PC-9 (cell line): ENCODE measurements at regions not wholly inside any gene's neighbourhood (a gene's known extent, or its start where the extent isn't known, plus 50 kb on each side); places are given as distances from the start of the nearest gene placed in this dataset.
"Not testable (repeated sequence)": the region's sequence is repeated elsewhere in the genome, so short reads cannot be mapped to it uniquely, and the experiment has no call there.

ENCODE experiments used
- BruUV-seq: library from RNA; stranded (reverse); fragments of 400-500 nt; replicated peaks from 2 replicates; lab custom pipeline; 2021; lab: Mats Ljungman, UMichigan
- CTCF ChIA-PET: fragments of 300-600 bp; sonication (Branson Sonifier 250); formaldehyde crosslinking; loops from one replicate; lab custom pipeline; 2022; ENCODE audit warnings: antibody characterized with exemption; lab: Charles Lee
- POLR2A ChIA-PET: fragments of 300-600 bp; sonication (Branson Sonifier 250); formaldehyde crosslinking; loops from one replicate; lab custom pipeline; 2022; ENCODE audit warnings: antibody characterized with exemption; ENCODE audit not compliant: unreplicated experiment; lab: Charles Lee
- DNase-seq, 2 experiments: peaks; one replicate each; pipeline versions ENCODE4 v3.0.0 to v3.0.0-alpha.2; 2015 to 2022; ENCODE audit warnings: mixed read lengths in 1 of 2
- H2AFZ ChIP-seq: fragments of 200-600 bp; sonication (generic); 2 replicates; pipeline ENCODE4 v1.8.1; 2017; ENCODE audit warnings: antibody characterized with exemption
- H3F3A ChIP-seq: fragments of 200-600 bp; sonication (generic); 2 replicates; pipeline ENCODE4 v1.8.1; 2017; ENCODE audit warnings: antibody characterized with exemption, mild to moderate bottlenecking, low read depth; ENCODE audit not compliant: insufficient read depth
- H3K27ac ChIP-seq: fragments of 200-600 bp; sonication (generic); 2 replicates; pipeline ENCODE4 v1.6.1; 2016; ENCODE audit warnings: mixed run types
- H3K27me3 ChIP-seq: fragments of 200-600 bp; sonication (generic); 2 replicates; pipeline ENCODE4 v1.6.1; 2016; ENCODE audit warnings: low read depth, mixed run types; ENCODE audit not compliant: insufficient read depth
- H3K36me3 ChIP-seq: fragments of 200-600 bp; sonication (generic); 2 replicates; pipeline ENCODE4 v1.6.1; 2016; ENCODE audit warnings: low read depth, mixed run types
- H3K4me1 ChIP-seq: fragments of 200-600 bp; sonication (generic); replicated peaks from 2 replicates; pipeline ENCODE4 v1.6.1; 2016; ENCODE audit warnings: mixed run types; ENCODE audit not compliant: insufficient read depth
- H3K4me2 ChIP-seq: fragments of 200-600 bp; sonication (generic); 2 replicates; pipeline ENCODE4 v1.6.1; 2017; ENCODE audit warnings: mixed run types
- H3K4me3 ChIP-seq: fragments of 200-600 bp; sonication (generic); 2 replicates; pipeline ENCODE4 v1.6.1; 2016; ENCODE audit warnings: mixed run types
- H3K79me2 ChIP-seq: fragments of 200-600 bp; sonication (generic); 2 replicates; pipeline ENCODE4 v1.6.1; 2017; ENCODE audit warnings: low read depth, mixed run types
- H3K9me2 ChIP-seq: fragments of 200-600 bp; sonication (generic); 2 replicates; pipeline ENCODE4 v1.8.1; 2017; ENCODE audit warnings: mild to moderate bottlenecking; ENCODE audit not compliant: insufficient read depth
- H3K9me3 ChIP-seq: fragments of 200-600 bp; sonication (generic); 2 replicates; pipeline ENCODE4 v1.8.1; 2016; ENCODE audit warnings: low read depth; ENCODE audit not compliant: insufficient read depth
- H4K20me1 ChIP-seq: fragments of 200-600 bp; sonication (generic); 2 replicates; pipeline ENCODE4 v1.8.1; 2017; ENCODE audit not compliant: insufficient read depth
- CTCF ChIP-seq: fragments of 200-600 bp; sonication (generic); conservative IDR thresholded peaks from 2 replicates; pipeline ENCODE4 v1.6.1; 2017; ENCODE audit warnings: mixed run types, antibody characterized with exemption, mild to moderate bottlenecking, moderate library complexity
- EZH2 ChIP-seq: fragments of 200-600 bp; sonication (generic); IDR thresholded peaks from 2 replicates; pipeline ENCODE4 v1.8.0; 2017; ENCODE audit warnings: antibody characterized with exemption, low read depth
- intact Hi-C: fragments of 100-400 bp; cut with micrococcal nuclease; formaldehyde crosslinking; loops from one replicate; pipeline ENCODE4 v1.10.0; 2022; ENCODE audit not compliant: unreplicated experiment

- Histone ChIP-seq H3K4me1 (no peaks in the 10 kb centered on the region), H2AFZ (no peak overlapping the region), H3K9me2 (0 out of 2 replicates have a peak, but pooled peaks cover 3% of the 10 kb centered on the region), H3K4me2 (no peak overlapping the region), H3K79me2 (no peaks in the 10 kb centered on the region), H3K4me3 (no peak overlapping the region), H3F3A (no peaks in the 10 kb centered on the region), H4K20me1 (no peaks in the 10 kb centered on the region), H3K27ac (no peak overlapping the region), H3K36me3 (no peaks in the 10 kb centered on the region), H3K27me3 (no peaks in the 10 kb centered on the region), H3K9me3 (no peaks in the 10 kb centered on the region)
- intact Hi-C loops: no loop called here
- TF ChIP-seq EZH2 (no peak), CTCF (no peak)
- POLR2A ChIA-PET: no interaction called here
- DNase-seq: no peak
- CTCF ChIA-PET: no interaction called here
- no TSS peak for BruUV-seq
Observed at GRCh38 chr11:42816471-42816870, 495.3 kb upstream of the API5 start.

GRCh38 chr11:42819126-42819525 is 492.7 kb upstream of the API5 start:
- no peaks in the 10 kb centered on the region; the same call in 1 of the 2 replicates for H3K9me3 ChIP-seq
- DNase-seq: no peak
- TF ChIP-seq EZH2 (no peak), CTCF (no peak)
- H3K9me2 ChIP-seq: 0 out of 2 replicates have a peak, but pooled peaks cover 3% of the 10 kb centered on the region
- ChIA-PET POLR2A (no interaction called here), CTCF (no interaction called here)
- H3K36me3 ChIP-seq: no peaks in the 10 kb centered on the region
- no peaks in the 10 kb centered on the region for H4K20me1 ChIP-seq
- no peak overlapping the region for H3K4me3 ChIP-seq
- H3K4me2 ChIP-seq: no peak overlapping the region
- no peaks in the 10 kb centered on the region for H3K79me2 ChIP-seq
- no peaks in the 10 kb centered on the region for H3K27me3 ChIP-seq
- H3K27ac ChIP-seq: no peak overlapping the region
- H3K4me1 ChIP-seq: no peaks in the 10 kb centered on the region
- intact Hi-C loops: no loop called here
- no peak overlapping the region for H2AFZ ChIP-seq
- no TSS peak for BruUV-seq
- H3F3A ChIP-seq: no peaks in the 10 kb centered on the region

GRCh38 chr11:42822188-42822587 is 489.6 kb upstream of the API5 start:
- H3K4me2 ChIP-seq, H3K9me2 ChIP-seq, H3K27me3 ChIP-seq, intact Hi-C loops, H2AFZ ChIP-seq, CTCF ChIA-PET, BruUV-seq, H4K20me1 ChIP-seq, H3K9me3 ChIP-seq, H3K4me3 ChIP-seq, H3K36me3 ChIP-seq, POLR2A ChIA-PET, H3K79me2 ChIP-seq, H3K27ac ChIP-seq, H3F3A ChIP-seq, DNase-seq, H3K4me1 ChIP-seq: not testable (repeated sequence)

- no peaks in the 10 kb centered on the region for H3K36me3 ChIP-seq
- no peaks in the 10 kb centered on the region; the same call in 1 of the 2 replicates for H3K9me3 ChIP-seq
- H4K20me1 ChIP-seq: no peaks in the 10 kb centered on the region
- H3K79me2 ChIP-seq: no peaks in the 10 kb centered on the region
- intact Hi-C loops: no loop called here
- 0 out of 2 replicates have a peak, but pooled peaks cover 3% of the 10 kb centered on the region for H3K9me2 ChIP-seq
- TF ChIP-seq EZH2 (no peak), CTCF (no peak)
- no peaks in the 10 kb centered on the region for H3K27me3 ChIP-seq
- BruUV-seq: no TSS peak
- no peak overlapping the region for H3K4me2 ChIP-seq
- H3K27ac ChIP-seq: no peak overlapping the region
- ChIA-PET POLR2A (no interaction called here), CTCF (no interaction called here)
- no peak overlapping the region for H3K4me3 ChIP-seq
- no peaks in the 10 kb centered on the region for H3K4me1 ChIP-seq
- no peak overlapping the region for H2AFZ ChIP-seq
- no peaks in the 10 kb centered on the region for H3F3A ChIP-seq
- DNase-seq: no peak
Observed at GRCh38 chr11:42823546-42823945, 488.2 kb upstream of the API5 start.
